Suprapubic skin (tissue), 4 donors: ENCODE measurements at regions not wholly inside any gene's neighbourhood (a gene's known extent, or its start where the extent isn't known, plus 50 kb on each side); places are given as distances from the start of the nearest gene placed in this dataset.

ENCODE experiments used
- EP300 ChIP-seq: sonication (generic); formaldehyde crosslinking; IDR thresholded peaks from one replicate; pipeline ENCODE4 v1.6.1; 2017; ENCODE audit warnings: antibody characterized with exemption
- POLR2A ChIP-seq, 2 donors: fragments of 450-650 bp; IDR thresholded peaks; one replicate each; pipeline ENCODE4 v1.6.1; 2017; ENCODE audit warnings: antibody characterized with exemption in 2 of 2, mild to moderate bottlenecking in 2 of 2, moderate library complexity in 2 of 2
- POLR2AphosphoS5 ChIP-seq, 3 donors: sonication (generic); formaldehyde crosslinking; IDR thresholded peaks; one replicate each; pipeline ENCODE4 v1.6.1; 2017; ENCODE audit warnings: antibody characterized with exemption in 3 of 3
- TF ChIP-seq, protein P1 (sequence below), 2 donors: fragments of 200-600 bp in 1 of 2; fragments of 450-650 bp in 1 of 2; sonication (generic) in 1 of 2; IDR thresholded peaks; one replicate each; pipeline ENCODE4 v1.5.1; 2016 to 2019; ENCODE audit warnings: antibody characterized with exemption in 2 of 2, mild to moderate bottlenecking in 1 of 2, moderate library complexity in 1 of 2

GRCh38 chr12:43145481-43145880 is 406.5 kb downstream of the ADAMTS20 start:
- TF ChIP-seq, protein P1, sequence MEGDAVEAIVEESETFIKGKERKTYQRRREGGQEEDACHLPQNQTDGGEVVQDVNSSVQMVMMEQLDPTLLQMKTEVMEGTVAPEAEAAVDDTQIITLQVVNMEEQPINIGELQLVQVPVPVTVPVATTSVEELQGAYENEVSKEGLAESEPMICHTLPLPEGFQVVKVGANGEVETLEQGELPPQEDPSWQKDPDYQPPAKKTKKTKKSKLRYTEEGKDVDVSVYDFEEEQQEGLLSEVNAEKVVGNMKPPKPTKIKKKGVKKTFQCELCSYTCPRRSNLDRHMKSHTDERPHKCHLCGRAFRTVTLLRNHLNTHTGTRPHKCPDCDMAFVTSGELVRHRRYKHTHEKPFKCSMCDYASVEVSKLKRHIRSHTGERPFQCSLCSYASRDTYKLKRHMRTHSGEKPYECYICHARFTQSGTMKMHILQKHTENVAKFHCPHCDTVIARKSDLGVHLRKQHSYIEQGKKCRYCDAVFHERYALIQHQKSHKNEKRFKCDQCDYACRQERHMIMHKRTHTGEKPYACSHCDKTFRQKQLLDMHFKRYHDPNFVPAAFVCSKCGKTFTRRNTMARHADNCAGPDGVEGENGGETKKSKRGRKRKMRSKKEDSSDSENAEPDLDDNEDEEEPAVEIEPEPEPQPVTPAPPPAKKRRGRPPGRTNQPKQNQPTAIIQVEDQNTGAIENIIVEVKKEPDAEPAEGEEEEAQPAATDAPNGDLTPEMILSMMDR (IDR thresholded peaks at IDR 0.05): no peak
- no peak for TF ChIP-seq POLR2A (IDR thresholded peaks at IDR 0.05)
- TF ChIP-seq EP300: no peak
- no peak for TF ChIP-seq POLR2AphosphoS5 (IDR thresholded peaks at IDR 0.05)
